ENCODE measurements at regions not wholly inside any gene's neighbourhood (a gene's known extent, or its start where the extent isn't known, plus 50 kb on each side); places are given as distances from the start of the nearest gene placed in this dataset.

DNA sequence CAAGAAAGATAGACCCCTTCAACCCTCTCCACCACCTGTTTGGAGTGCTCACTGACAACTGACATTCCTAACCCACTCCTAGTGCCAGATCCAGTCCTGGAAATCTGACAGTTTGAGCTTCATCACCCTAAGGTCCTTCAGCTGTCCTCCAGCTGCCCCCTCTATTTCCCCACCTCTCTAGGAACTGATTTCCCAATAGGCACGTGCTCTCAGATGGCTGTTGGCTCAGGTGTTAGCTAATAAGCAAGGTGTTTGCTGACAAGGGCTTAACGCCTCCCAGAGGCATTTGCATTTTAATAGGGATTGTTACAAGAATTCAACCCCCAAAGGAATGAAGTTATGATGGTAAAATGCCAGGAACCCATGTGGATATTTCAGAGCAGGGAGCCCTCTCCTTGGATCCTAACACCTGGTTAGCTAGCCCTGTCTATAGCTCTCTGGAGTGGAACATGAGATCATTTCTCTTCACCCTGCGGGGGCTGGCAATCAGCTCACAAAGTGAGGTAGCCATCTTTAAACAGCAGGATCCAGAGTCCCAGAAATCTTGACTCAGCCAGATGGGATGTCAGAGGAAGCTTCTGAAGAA is 348.5 kb upstream of the SFRP2 start (continued):
- TF ChIP-seq RXRA (IDR thresholded peaks at IDR 0.05; ENCODE audit: insufficient read depth, low read depth, low read length) (no peak), SIX5 (IDR thresholded peaks at IDR 0.05; ENCODE audit: low read depth, low read length) (no peak), CEBPB (IDR thresholded peaks at IDR 0.05; ENCODE audit: low read depth, low read length) (peak; percentile 83), SAP30 (IDR thresholded peaks at IDR 0.05; ENCODE audit: insufficient read depth, insufficient replicate concordance, low read length) (no peak), SP1 (IDR thresholded peaks at IDR 0.05; ENCODE audit: low read depth, low read length) (no peak), RFX5 (IDR thresholded peaks at IDR 0.05; ENCODE audit: borderline replicate concordance, low read depth, low read length) (no peak), EGR1 (IDR thresholded peaks at IDR 0.05; ENCODE audit: borderline replicate concordance, low read depth, low read length) (no peak), NRF1 (IDR thresholded peaks at IDR 0.05; ENCODE audit: low read depth, low read length) (no peak), SP4 (IDR thresholded peaks at IDR 0.05; ENCODE audit: low read length) (no peak), RNF2 (IDR thresholded peaks at IDR 0.05; ENCODE audit: borderline replicate concordance, low read depth, low read length, missing control alignments, poor library complexity, severe bottlenecking) (no peak)
- TF ChIP-seq, protein P1, sequence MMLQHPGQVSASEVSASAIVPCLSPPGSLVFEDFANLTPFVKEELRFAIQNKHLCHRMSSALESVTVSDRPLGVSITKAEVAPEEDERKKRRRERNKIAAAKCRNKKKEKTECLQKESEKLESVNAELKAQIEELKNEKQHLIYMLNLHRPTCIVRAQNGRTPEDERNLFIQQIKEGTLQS (IDR thresholded peaks at IDR 0.05; ENCODE audit: insufficient read depth, low read depth, low read length): no peak
- TF ChIP-seq, protein P2, sequence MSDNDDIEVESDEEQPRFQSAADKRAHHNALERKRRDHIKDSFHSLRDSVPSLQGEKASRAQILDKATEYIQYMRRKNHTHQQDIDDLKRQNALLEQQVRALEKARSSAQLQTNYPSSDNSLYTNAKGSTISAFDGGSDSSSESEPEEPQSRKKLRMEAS (IDR thresholded peaks at IDR 0.05): peak; percentile 94
- TF ChIP-seq, protein P3, sequence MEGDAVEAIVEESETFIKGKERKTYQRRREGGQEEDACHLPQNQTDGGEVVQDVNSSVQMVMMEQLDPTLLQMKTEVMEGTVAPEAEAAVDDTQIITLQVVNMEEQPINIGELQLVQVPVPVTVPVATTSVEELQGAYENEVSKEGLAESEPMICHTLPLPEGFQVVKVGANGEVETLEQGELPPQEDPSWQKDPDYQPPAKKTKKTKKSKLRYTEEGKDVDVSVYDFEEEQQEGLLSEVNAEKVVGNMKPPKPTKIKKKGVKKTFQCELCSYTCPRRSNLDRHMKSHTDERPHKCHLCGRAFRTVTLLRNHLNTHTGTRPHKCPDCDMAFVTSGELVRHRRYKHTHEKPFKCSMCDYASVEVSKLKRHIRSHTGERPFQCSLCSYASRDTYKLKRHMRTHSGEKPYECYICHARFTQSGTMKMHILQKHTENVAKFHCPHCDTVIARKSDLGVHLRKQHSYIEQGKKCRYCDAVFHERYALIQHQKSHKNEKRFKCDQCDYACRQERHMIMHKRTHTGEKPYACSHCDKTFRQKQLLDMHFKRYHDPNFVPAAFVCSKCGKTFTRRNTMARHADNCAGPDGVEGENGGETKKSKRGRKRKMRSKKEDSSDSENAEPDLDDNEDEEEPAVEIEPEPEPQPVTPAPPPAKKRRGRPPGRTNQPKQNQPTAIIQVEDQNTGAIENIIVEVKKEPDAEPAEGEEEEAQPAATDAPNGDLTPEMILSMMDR (IDR thresholded peaks at IDR 0.05; ENCODE audit: control extremely low read depth in 1 of 3, insufficient read depth in 1 of 3, low read depth in 1 of 3, low read length in 3 of 3): no peak

Data from H1 (cell line).